Activated B cell treated with CpG ODN at 0.5 μM for 24 hours (primary cell): ENCODE measurements at regions not wholly inside any gene's neighbourhood (a gene's known extent, or its start where the extent isn't known, plus 50 kb on each side); places are given as distances from the start of the nearest gene placed in this dataset.

Experiments used
- ATAC-seq: fragments of 200-7000 bp; cut with Tn5 transposase; one replicate; pipeline ENCODE4 v1.10.0; 2021; ENCODE audit warnings: low read depth, mild to moderate bottlenecking, moderate library complexity
- CTCF ChIA-PET: fragments of 350-600 bp; sonication (Branson Sonifier 250); formaldehyde crosslinking; loops from one replicate; lab custom pipeline; 2021; ENCODE audit warnings: antibody characterized with exemption; lab: Charles Lee
- POLR2A ChIA-PET: fragments of 350-600 bp; sonication (Branson Sonifier 250); formaldehyde crosslinking; loops from one replicate; lab custom pipeline; 2021; ENCODE audit warnings: antibody characterized with exemption; lab: Charles Lee
- DNase-seq: peaks from one replicate; pipeline ENCODE4 v3.0.0; 2022
- H3K27ac Mint-ChIP-seq: one replicate; pipeline ENCODE4 v1.8.0; 2020; ENCODE audit warnings: mixed read lengths
- H3K27me3 Mint-ChIP-seq: one replicate; pipeline ENCODE4 v1.8.0; 2021; ENCODE audit warnings: mixed read lengths
- H3K36me3 Mint-ChIP-seq: one replicate; pipeline ENCODE4 v1.8.0; 2021; ENCODE audit warnings: low read depth, mixed read lengths
- H3K4me1 Mint-ChIP-seq: one replicate; pipeline ENCODE4 v1.8.0; 2021; ENCODE audit warnings: mixed read lengths
- H3K4me3 Mint-ChIP-seq: one replicate; pipeline ENCODE4 v1.8.0; 2020; ENCODE audit warnings: mild to moderate bottlenecking, mixed read lengths
- H3K9me3 Mint-ChIP-seq: one replicate; pipeline ENCODE4 v1.8.0; 2020; ENCODE audit warnings: mixed read lengths
- CTCF ChIP-seq: fragments of 200-600 bp; IDR thresholded peaks from one replicate; pipeline ENCODE4 v1.8.0; 2022; ENCODE audit warnings: antibody characterized with exemption, mild to moderate bottlenecking
- intact Hi-C: fragments of 100-400 bp; cut with micrococcal nuclease; formaldehyde crosslinking; loops from one replicate; pipeline ENCODE4 v1.15.1; 2024

GRCh38 chr3:10641760-10642159, 136.4 kb upstream of the ATP2B2 start:
- Mint-ChIP-seq H3K4me1 (no peaks in the 10 kb centered on the region), H3K9me3 (peaks cover 19% of the 10 kb centered on the region), H3K36me3 (no peaks in the 10 kb centered on the region), H3K27ac (no peak overlapping the region), H3K4me3 (no peak overlapping the region), H3K27me3 (peaks cover 20% of the 10 kb centered on the region)
- DNase-seq, result no peak
- ChIA-PET POLR2A (no interaction called here), CTCF (no interaction called here)
- no peak for ATAC-seq
- TF ChIP-seq CTCF, result no peak
- intact Hi-C loops, result no loop called here

GRCh38 chr3:10644189-10644588, 138.8 kb upstream of the ATP2B2 start:
- Mint-ChIP-seq H3K9me3 (peaks cover under 1% of the 10 kb centered on the region), H3K27me3 (peaks cover 16% of the 10 kb centered on the region), H3K36me3 (no peaks in the 10 kb centered on the region), H3K27ac (no peak overlapping the region), H3K4me1 (no peaks in the 10 kb centered on the region), H3K4me3 (no peak overlapping the region)
- CTCF ChIA-PET, result no interaction called here
- no peak for ATAC-seq
- intact Hi-C loops, result no loop called here
- no peak for DNase-seq
- POLR2A ChIA-PET, result no interaction called here
- no peak for TF ChIP-seq CTCF

DNA sequence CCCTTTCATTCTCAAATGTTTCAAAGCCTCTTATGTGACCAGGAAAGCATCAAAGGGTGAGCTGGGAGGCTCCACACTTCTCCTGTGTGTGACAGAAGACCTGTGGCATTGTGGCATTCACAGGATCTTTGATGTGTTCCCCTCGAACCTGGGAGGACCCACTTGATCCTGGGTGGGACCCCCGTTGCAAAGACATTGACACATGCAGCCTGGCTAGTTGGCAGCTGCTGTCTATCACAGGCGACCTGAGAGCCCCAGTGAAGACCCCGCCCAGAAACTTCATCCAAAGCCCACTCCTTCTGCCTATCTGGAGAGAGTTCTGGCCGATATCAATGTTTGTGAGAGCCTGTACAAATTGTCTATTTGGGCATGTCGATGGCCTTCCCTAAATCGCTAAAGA, 140.4 kb upstream of the ATP2B2 start:
- ChIA-PET CTCF (no interaction called here), POLR2A (no interaction called here)
- Mint-ChIP-seq H3K27me3 (peaks cover 10% of the 10 kb centered on the region), H3K9me3 (no peaks in the 10 kb centered on the region), H3K27ac (no peak overlapping the region), H3K4me3 (no peak overlapping the region), H3K36me3 (no peaks in the 10 kb centered on the region), H3K4me1 (no peaks in the 10 kb centered on the region)
- TF ChIP-seq CTCF, result no peak
- no peak for ATAC-seq
- no peak for DNase-seq
- intact Hi-C loops, result no loop called here

DNA sequence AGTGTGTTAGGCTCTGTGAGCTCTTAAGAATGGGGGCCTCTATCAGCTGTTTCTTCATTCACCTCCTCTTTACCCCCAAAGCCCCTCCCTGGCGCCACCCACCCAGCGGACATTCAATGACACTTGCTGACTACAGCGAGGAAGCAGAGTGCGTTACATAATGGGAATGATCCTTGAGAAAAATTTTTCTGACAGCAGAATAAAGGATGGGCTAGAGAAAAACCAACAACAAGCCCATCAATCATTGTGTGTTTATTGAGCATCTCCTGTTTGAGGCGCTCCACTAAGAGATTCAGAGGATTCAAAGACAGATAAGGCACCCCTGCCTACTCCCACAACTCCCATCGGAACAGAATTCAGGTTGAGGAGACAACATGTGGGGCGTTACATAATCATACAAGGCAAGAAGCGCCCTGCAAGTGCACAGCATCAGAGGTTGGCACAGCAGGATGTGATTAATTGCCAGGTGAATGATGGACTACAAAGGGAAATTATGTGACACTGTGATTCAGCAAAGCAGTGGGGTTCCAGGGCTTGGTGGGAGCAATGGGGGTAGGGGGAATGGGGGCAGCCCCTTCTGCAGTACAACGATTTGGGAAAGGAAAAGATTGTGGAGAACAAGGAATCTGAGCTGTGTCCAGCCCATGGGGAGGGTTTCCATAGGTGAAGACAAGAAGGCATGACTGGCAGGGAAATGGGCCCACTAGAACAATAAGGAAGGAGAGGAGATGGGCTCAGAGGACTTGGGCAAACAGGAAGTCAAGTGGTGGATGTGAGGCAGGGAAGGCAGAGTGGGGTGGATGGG, 141.3 kb upstream of the ATP2B2 start:
- ATAC-seq, result no peak
- ChIA-PET POLR2A (no interaction called here), CTCF (no interaction called here)
- DNase-seq, result no peak
- Mint-ChIP-seq H3K27ac (no peak overlapping the region), H3K27me3 (peaks cover 10% of the 10 kb centered on the region), H3K9me3 (no peaks in the 10 kb centered on the region), H3K4me1 (no peaks in the 10 kb centered on the region), H3K4me3 (no peak overlapping the region), H3K36me3 (no peaks in the 10 kb centered on the region)
- no peak for TF ChIP-seq CTCF
- intact Hi-C loops, result no loop called here

DNA sequence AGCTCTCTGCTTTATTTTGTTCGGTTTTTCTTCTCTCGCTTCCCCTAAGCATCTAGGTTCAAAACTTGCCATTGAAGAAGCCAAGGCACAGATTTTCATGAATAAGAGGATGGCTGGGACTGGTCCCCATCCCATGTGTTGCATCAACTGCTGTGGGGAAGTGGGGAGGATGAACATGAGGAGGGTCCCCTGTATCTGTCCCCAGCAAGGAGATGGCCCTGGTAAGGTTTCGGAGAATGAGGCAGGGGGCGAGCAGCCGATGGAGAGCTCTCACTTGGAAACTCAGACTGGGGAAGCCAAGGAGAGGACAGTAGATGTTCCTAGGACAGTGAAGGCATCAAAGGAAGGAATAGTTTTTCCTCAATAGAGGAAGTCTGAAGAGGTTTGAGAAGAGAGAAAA, 142.0 kb upstream of the ATP2B2 start:
- Mint-ChIP-seq H3K9me3 (no peaks in the 10 kb centered on the region), H3K4me1 (no peaks in the 10 kb centered on the region), H3K36me3 (no peaks in the 10 kb centered on the region), H3K27ac (no peak overlapping the region), H3K27me3 (peaks cover 10% of the 10 kb centered on the region), H3K4me3 (no peak overlapping the region)
- TF ChIP-seq CTCF, result no peak
- CTCF ChIA-PET, result no interaction called here
- DNase-seq (no peak), ATAC-seq (no peak)
- intact Hi-C loops, result no loop called here
- POLR2A ChIA-PET, result no interaction called here
